ENCODE measurements at regions not wholly inside any gene's neighbourhood (a gene's known extent, or its start where the extent isn't known, plus 50 kb on each side); places are given as distances from the start of the nearest gene placed in this dataset.
A peak's percentile ranks its signal among the peaks of the same experiment; 100 is the strongest.

DNA sequence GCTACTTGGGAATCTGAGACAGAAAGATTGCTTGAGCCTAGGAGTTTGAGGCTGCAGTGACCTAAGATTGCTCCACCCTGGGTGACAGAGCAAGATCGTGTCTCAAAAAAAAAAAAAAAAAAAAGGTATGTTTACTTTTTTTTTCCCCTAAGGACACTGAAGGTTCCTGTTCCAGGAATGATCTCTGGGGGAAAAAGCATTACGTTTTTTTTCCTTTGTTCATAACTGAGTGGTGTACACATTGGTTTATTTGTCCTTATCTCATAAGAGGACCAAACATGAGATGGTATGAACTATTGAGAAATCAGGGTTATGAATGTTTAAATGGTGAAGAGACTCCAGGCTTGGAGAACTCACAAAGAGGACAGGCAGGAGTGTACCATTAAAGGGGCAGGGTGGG, 120.4 kb upstream of the IL1RAPL2 start:
- intact Hi-C loops (cut with DNase I): no loop called here
- no peaks in the 10 kb centered on the region for H3K9me3 ChIP-seq
- H3K4me1 ChIP-seq (replicated peaks): no peaks in the 10 kb centered on the region
- DNase-seq (ENCODE audit: low spot score): no peak
- no peaks in the 10 kb centered on the region for H3K27me3 ChIP-seq (replicated peaks; ENCODE audit: insufficient read depth)
- WGBS: 30% methylated on average over 2 of the region's 2 CpGs
- H3K4me3 ChIP-seq: no peak overlapping the region
- H3K27ac ChIP-seq: no peak overlapping the region
- H3K36me3 ChIP-seq: no peaks in the 10 kb centered on the region
- TF ChIP-seq POLR2A (IDR thresholded peaks at IDR 0.05): no peak
- no peak for TF ChIP-seq POLR2AphosphoS5 (IDR thresholded peaks at IDR 0.05)
- no peak for TF ChIP-seq CTCF (IDR thresholded peaks at IDR 0.05)

GRCh38 chrX:104435249-104435648, 130.8 kb upstream of the IL1RAPL2 start:
- H3K27me3 ChIP-seq (replicated peaks; ENCODE audit: insufficient read depth): no peaks in the 10 kb centered on the region
- no peak overlapping the region for H3K4me3 ChIP-seq
- no peak overlapping the region for H3K27ac ChIP-seq
- WGBS: 37% methylated on average over 7 of the region's 7 CpGs
- DNase-seq (ENCODE audit: low spot score): peak; percentile 8
- H3K9me3 ChIP-seq: no peaks in the 10 kb centered on the region
- H3K36me3 ChIP-seq: no peaks in the 10 kb centered on the region
- TF ChIP-seq CTCF (IDR thresholded peaks at IDR 0.05) (no peak), POLR2AphosphoS5 (IDR thresholded peaks at IDR 0.05) (no peak)
- intact Hi-C loops (cut with DNase I): no loop called here
- H3K4me1 ChIP-seq (replicated peaks): no peaks in the 10 kb centered on the region

- intact Hi-C loops (cut with DNase I): no loop called here
- Histone ChIP-seq H3K36me3 (no peaks in the 10 kb centered on the region), H3K27ac (no peak overlapping the region), H3K4me1 (replicated peaks) (no peaks in the 10 kb centered on the region), H3K4me3 (no peak overlapping the region), H3K9me3 (no peaks in the 10 kb centered on the region), H3K27me3 (replicated peaks; ENCODE audit: insufficient read depth) (no peaks in the 10 kb centered on the region)
- WGBS: 35% methylated on average over 3 of the region's 3 CpGs
- no peak for TF ChIP-seq CTCF (IDR thresholded peaks at IDR 0.05)
- no peak for TF ChIP-seq POLR2AphosphoS5 (IDR thresholded peaks at IDR 0.05)
- DNase-seq (ENCODE audit: low spot score): no peak
These were observed 133.7 kb upstream of the IL1RAPL2 start for GRCh38 chrX:104432321-104432720.

GRCh38 chrX:104430742-104431119, 135.3 kb upstream of the IL1RAPL2 start:
- Histone ChIP-seq H3K36me3 (no peaks in the 10 kb centered on the region), H3K4me1 (replicated peaks) (no peaks in the 10 kb centered on the region), H3K27ac (no peak overlapping the region), H3K27me3 (replicated peaks; ENCODE audit: insufficient read depth) (no peaks in the 10 kb centered on the region), H3K9me3 (no peaks in the 10 kb centered on the region), H3K4me3 (no peak overlapping the region)
- TF ChIP-seq POLR2AphosphoS5 (IDR thresholded peaks at IDR 0.05) (no peak), POLR2A (IDR thresholded peaks at IDR 0.05) (no peak)
- WGBS: 73% methylated on average over 1 of the region's 1 CpG
- intact Hi-C loops (cut with DNase I): no loop called here
- DNase-seq (ENCODE audit: low spot score): no peak

GRCh38 chrX:104430072-104430741, 135.8 kb upstream of the IL1RAPL2 start:
- TF ChIP-seq POLR2A (IDR thresholded peaks at IDR 0.05) (no peak), POLR2AphosphoS5 (IDR thresholded peaks at IDR 0.05) (no peak), CTCF (IDR thresholded peaks at IDR 0.05) (no peak)
- H3K27ac ChIP-seq: no peak overlapping the region
- no peak for DNase-seq (ENCODE audit: low spot score)
- no peaks in the 10 kb centered on the region for H3K27me3 ChIP-seq (replicated peaks; ENCODE audit: insufficient read depth)
- H3K9me3 ChIP-seq: no peaks in the 10 kb centered on the region
- H3K36me3 ChIP-seq: no peaks in the 10 kb centered on the region
- WGBS: 71% methylated on average over 4 of the region's 4 CpGs
- no peak overlapping the region for H3K4me3 ChIP-seq
- H3K4me1 ChIP-seq (replicated peaks): no peaks in the 10 kb centered on the region
- intact Hi-C loops (cut with DNase I): no loop called here
